AG04450 (cell line): ENCODE measurements at regions not wholly inside any gene's neighbourhood (a gene's known extent, or its start where the extent isn't known, plus 50 kb on each side); places are given as distances from the start of the nearest gene placed in this dataset.

ENCODE experiments used
- CTCF ChIA-PET: fragments of 300-600, 350-600 bp; formaldehyde crosslinking; extraction: SDS; loops from one replicate; lab custom pipeline; 2022; ENCODE audit warnings: antibody characterized with exemption, inconsistent platforms; lab: Charles Lee
- POLR2A ChIA-PET: fragments of 350-600 bp; formaldehyde crosslinking; extraction: SDS; loops from one replicate; lab custom pipeline; 2021; ENCODE audit warnings: antibody characterized with exemption, inconsistent platforms; lab: Yijun Ruan, JAX
- DNase-seq: peaks from one replicate; pipeline ENCODE4 v3.0.0-alpha.2; 2011; ENCODE audit warnings: low read depth, low spot score
- H3K27ac ChIP-seq: one replicate; pipeline ENCODE4 v1.5.1; 2012; ENCODE audit warnings: low read depth, low read length, control low read depth
- H3K27me3 ChIP-seq: one replicate; pipeline ENCODE4 v1.6.0; 2012; ENCODE audit warnings: low read length; ENCODE audit not compliant: control insufficient read depth, insufficient read depth
- H3K4me3 ChIP-seq: 2 replicates; pipeline ENCODE4 v1.5.1; 2011; ENCODE audit warnings: mild to moderate bottlenecking, low read depth, low read length, control low read depth
- H3K9me3 ChIP-seq: 2 replicates; pipeline ENCODE4 v1.5.1; 2012; ENCODE audit warnings: low read length; ENCODE audit not compliant: control insufficient read depth, insufficient read depth
- TF ChIP-seq, protein P1 (sequence below): IDR thresholded peaks from 2 replicates; pipeline ENCODE4 v1.5.1; 2011; ENCODE audit warnings: low read depth, low read length, control low read depth, inconsistent platforms

DNA sequence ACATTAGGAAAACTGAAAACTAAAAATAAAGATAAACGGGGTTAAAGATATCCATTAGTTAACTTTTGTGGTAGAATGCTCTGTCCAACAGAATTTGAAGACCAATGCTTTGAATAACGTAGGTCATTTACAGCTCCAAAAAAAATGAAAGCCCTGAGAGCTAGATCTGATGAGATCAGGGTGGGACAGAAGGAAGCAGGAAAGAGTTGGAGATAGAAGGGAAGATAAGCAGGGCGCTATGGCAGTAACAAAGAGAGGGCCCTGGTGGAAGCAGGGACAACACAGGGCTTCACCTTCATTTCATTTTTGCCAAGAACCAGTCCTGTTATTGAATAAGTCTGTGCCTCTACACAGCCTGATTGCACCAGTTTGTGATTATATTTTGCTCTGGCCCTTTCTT is 51.0 kb upstream of the RGS8 start:
- no peak for DNase-seq
- H3K4me3 ChIP-seq, result no peak overlapping the region
- H3K9me3 ChIP-seq, result no peaks in the 10 kb centered on the region
- CTCF ChIA-PET, result no interaction called here
- POLR2A ChIA-PET, result no interaction called here
- TF ChIP-seq, protein P1, sequence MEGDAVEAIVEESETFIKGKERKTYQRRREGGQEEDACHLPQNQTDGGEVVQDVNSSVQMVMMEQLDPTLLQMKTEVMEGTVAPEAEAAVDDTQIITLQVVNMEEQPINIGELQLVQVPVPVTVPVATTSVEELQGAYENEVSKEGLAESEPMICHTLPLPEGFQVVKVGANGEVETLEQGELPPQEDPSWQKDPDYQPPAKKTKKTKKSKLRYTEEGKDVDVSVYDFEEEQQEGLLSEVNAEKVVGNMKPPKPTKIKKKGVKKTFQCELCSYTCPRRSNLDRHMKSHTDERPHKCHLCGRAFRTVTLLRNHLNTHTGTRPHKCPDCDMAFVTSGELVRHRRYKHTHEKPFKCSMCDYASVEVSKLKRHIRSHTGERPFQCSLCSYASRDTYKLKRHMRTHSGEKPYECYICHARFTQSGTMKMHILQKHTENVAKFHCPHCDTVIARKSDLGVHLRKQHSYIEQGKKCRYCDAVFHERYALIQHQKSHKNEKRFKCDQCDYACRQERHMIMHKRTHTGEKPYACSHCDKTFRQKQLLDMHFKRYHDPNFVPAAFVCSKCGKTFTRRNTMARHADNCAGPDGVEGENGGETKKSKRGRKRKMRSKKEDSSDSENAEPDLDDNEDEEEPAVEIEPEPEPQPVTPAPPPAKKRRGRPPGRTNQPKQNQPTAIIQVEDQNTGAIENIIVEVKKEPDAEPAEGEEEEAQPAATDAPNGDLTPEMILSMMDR, result no peak
- H3K27me3 ChIP-seq, result no peaks in the 10 kb centered on the region
- H3K27ac ChIP-seq, result no peak overlapping the region

GRCh38 chr1:182739545-182739944 is 50.0 kb upstream of the NPL start:
- no peak for DNase-seq
- ChIA-PET POLR2A (no interaction called here), CTCF (interaction anchor here (0.8 kb wide), 1 partner anchor 42 kb away, joined by 3 read pairs; no protein-coding TSS in a partner anchor)

More at GRCh38 chr1:182739545-182739944, 50.0 kb upstream of the NPL start:
- TF ChIP-seq, protein P1, result no peak
- Histone ChIP-seq H3K9me3 (no peaks in the 10 kb centered on the region), H3K4me3 (no peak overlapping the region), H3K27ac (no peak overlapping the region), H3K27me3 (no peaks in the 10 kb centered on the region)
